WTC11 (cell line): ENCODE measurements at regions not wholly inside any gene's neighbourhood (a gene's known extent, or its start where the extent isn't known, plus 50 kb on each side); places are given as distances from the start of the nearest gene placed in this dataset.

Source experiments
- CBFB ChIP-seq: sonication (generic); formaldehyde crosslinking; IDR thresholded peaks from 2 replicates; pipeline ENCODE4 v1.8.1; 2022; ENCODE audit warnings: mild to moderate bottlenecking, low read depth, missing genetic modification reagents
- CREB1 ChIP-seq: sonication (generic); formaldehyde crosslinking; IDR thresholded peaks from 2 replicates; pipeline ENCODE4 v1.8.0; 2023; ENCODE audit warnings: mild to moderate bottlenecking, missing genetic modification reagents
- CTCF ChIP-seq: fragments of 200-600 bp; IDR thresholded peaks from 2 replicates; pipeline ENCODE4 v1.8.0; 2022; ENCODE audit warnings: antibody characterized with exemption
- FOXK1 ChIP-seq: sonication (generic); formaldehyde crosslinking; IDR thresholded peaks from 2 replicates; pipeline ENCODE4 v1.8.0; 2022; ENCODE audit warnings: mild to moderate bottlenecking, moderate library complexity, missing genetic modification reagents
- GTF2I ChIP-seq: fragments of 250-450 bp; sonication (Bioruptor Pico); conservative IDR thresholded peaks from 2 replicates; pipeline ENCODE4 v1.4.0; 2021; ENCODE audit warnings: mild to moderate bottlenecking
- NR1H2 ChIP-seq: sonication (generic); formaldehyde crosslinking; IDR thresholded peaks from 2 replicates; pipeline ENCODE4 v1.9.0; 2021; ENCODE audit warnings: mild to moderate bottlenecking, moderate library complexity, missing genetic modification reagents
- TEAD1 ChIP-seq: sonication (generic); formaldehyde crosslinking; IDR thresholded peaks from 2 replicates; pipeline ENCODE4 v1.8.0; 2022; ENCODE audit warnings: mild to moderate bottlenecking, missing genetic modification reagents
- USF1 ChIP-seq: sonication (generic); formaldehyde crosslinking; IDR thresholded peaks from 2 replicates; pipeline ENCODE4 v1.8.0; 2022; ENCODE audit warnings: mild to moderate bottlenecking, missing genetic modification reagents
- ZNF317 ChIP-seq: sonication (generic); formaldehyde crosslinking; IDR thresholded peaks from 2 replicates; pipeline ENCODE4 v1.8.1; 2023; ENCODE audit warnings: low read depth, mild to moderate bottlenecking, moderate library complexity, missing genetic modification reagents, borderline replicate concordance

GRCh38 chr5:60163762-60164161, 270.2 kb upstream of the PDE4D start:
- no peak for TF ChIP-seq TEAD1 (CRISPR knock-in tag)
- TF ChIP-seq NR1H2 (CRISPR knock-in tag) = no peak
- no peak for TF ChIP-seq CTCF
- no peak for TF ChIP-seq FOXK1
- TF ChIP-seq GTF2I (CRISPR knock-in tag) = no peak
- TF ChIP-seq ZNF317 (CRISPR knock-in tag) = no peak
- no peak for TF ChIP-seq USF1 (CRISPR knock-in tag)
- TF ChIP-seq CREB1 (CRISPR knock-in tag) = no peak
- TF ChIP-seq CBFB (CRISPR knock-in tag) = no peak
